ENCODE measurements at regions not wholly inside any gene's neighbourhood (a gene's known extent, or its start where the extent isn't known, plus 50 kb on each side); places are given as distances from the start of the nearest gene placed in this dataset.

DNA sequence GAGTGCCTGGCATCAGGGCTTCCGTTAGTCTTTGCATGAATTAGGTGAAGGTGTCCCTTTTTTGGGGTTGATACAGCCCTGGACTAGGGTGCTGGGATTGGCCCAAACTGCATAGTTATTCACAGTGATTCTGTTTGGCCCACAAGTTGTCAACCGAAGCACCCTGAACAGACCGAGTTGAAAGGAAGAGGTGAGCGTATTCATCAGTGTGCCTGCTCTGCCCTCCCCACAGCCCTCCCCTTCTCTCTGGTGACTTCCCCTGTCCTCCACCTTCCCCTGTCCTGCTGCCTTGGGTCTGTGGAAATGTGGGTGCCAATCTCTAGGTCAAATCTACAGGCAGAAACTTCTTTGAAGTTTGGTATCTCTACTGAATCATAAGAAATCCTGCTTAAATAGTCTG, 330.5 kb downstream of the DYSF start:
- 89 to 92% methylated on average over 4 of the region's 4 CpGs for WGBS, 2 donors
- TF ChIP-seq POLR2A (IDR thresholded peaks at IDR 0.05): no peak
- TF ChIP-seq, protein P1, sequence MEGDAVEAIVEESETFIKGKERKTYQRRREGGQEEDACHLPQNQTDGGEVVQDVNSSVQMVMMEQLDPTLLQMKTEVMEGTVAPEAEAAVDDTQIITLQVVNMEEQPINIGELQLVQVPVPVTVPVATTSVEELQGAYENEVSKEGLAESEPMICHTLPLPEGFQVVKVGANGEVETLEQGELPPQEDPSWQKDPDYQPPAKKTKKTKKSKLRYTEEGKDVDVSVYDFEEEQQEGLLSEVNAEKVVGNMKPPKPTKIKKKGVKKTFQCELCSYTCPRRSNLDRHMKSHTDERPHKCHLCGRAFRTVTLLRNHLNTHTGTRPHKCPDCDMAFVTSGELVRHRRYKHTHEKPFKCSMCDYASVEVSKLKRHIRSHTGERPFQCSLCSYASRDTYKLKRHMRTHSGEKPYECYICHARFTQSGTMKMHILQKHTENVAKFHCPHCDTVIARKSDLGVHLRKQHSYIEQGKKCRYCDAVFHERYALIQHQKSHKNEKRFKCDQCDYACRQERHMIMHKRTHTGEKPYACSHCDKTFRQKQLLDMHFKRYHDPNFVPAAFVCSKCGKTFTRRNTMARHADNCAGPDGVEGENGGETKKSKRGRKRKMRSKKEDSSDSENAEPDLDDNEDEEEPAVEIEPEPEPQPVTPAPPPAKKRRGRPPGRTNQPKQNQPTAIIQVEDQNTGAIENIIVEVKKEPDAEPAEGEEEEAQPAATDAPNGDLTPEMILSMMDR (IDR thresholded peaks at IDR 0.05): no peak
- intact Hi-C loops (cut with DNase I; ENCODE audit: low total_unique reads): no loop called here
- H3K4me3 ChIP-seq (ENCODE audit: low read depth, poor library complexity, severe bottlenecking): no peak overlapping the region
- DNase-seq (ENCODE audit: low spot score in 2 of 2): peak; percentile 10 to 46

DNA sequence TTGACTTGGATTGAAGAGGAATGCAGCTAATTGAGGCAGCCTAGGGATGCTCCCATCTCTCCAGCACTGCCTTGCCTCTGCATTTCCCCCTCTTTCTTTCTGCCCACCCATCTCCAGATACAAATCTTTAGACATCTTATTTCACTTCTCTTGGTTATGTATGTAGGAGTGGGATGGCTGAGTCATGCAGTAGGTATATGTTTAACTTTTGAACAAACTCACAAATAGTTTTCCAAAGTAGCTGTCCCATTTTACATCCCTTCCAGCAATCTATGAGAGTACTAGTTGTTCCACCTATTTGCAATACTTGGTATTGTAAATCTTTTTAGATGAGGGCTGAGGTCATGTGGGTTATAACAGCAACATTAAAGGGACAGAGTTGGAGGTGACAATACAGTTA, 329.9 kb downstream of the DYSF start:
- no peak for TF ChIP-seq POLR2A (IDR thresholded peaks at IDR 0.05)
- TF ChIP-seq, protein P1 (IDR thresholded peaks at IDR 0.05): no peak
- DNase-seq (ENCODE audit: low spot score in 2 of 2): no peak
- H3K4me3 ChIP-seq (ENCODE audit: low read depth, poor library complexity, severe bottlenecking): no peak overlapping the region
- intact Hi-C loops (cut with DNase I; ENCODE audit: low total_unique reads): no loop called here

DNA sequence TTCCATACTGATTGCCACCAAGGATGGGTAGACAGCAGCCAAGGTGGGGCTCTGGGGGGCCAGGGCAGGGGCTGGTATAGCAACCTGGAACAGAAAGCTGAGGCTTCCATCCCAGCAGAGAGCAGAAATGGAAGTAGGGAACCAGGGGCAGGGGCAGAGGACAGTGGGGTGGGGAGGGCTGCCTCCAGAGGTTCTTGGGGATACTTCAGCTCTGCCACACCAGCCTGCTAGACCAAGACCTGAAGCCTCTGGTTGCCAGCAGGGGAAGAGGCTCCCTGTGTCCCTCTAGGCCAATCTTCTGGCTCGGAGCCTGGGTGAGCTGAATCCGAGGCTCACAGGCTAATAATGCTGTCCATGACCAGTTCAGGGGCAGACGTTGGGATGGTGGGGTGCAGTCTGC, 329.0 kb downstream of the DYSF start:
- WGBS, 2 donors: 75 to 100% methylated on average over 1 to 3 of the region's 3 CpGs
- TF ChIP-seq POLR2A (IDR thresholded peaks at IDR 0.05): no peak
- TF ChIP-seq, protein P1 (IDR thresholded peaks at IDR 0.05): no peak
- peak in 1 of 2 donors; percentile 52 for DNase-seq (ENCODE audit: low spot score in 2 of 2)
- no peak overlapping the region for H3K4me3 ChIP-seq (ENCODE audit: low read depth, poor library complexity, severe bottlenecking)
- intact Hi-C loops (cut with DNase I; ENCODE audit: low total_unique reads): no loop called here

DNA sequence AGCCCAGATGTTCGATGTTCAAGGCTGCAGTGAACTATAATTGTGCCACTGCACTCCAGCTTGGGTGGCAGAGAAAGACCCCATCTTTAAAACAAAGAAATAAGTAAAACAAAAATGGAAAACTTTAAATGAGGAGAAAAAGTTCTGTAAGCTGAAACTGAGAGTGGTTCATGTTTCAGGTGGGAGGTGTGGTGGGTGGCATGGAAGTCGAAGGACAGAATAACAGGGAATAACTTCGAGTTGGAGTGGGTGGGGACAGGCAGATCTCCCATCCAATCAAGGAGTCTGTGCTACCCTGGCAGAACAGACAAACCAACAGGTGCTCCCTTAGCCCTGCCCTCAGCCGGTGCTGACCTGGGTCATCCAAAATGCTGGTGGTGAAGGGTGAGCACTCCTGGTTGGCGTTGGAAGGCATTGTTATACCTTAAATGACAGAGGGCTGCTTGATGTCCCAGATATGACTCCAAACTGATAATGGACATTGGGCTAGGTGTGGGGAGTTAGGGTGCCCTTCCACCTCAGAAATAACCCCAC, 328.4 kb downstream of the DYSF start:
- 86 to 87% methylated on average over 5 of the region's 5 CpGs for WGBS, 2 donors
- H3K4me3 ChIP-seq (ENCODE audit: low read depth, poor library complexity, severe bottlenecking): no peak overlapping the region
- no peak for TF ChIP-seq POLR2A (IDR thresholded peaks at IDR 0.05)
- TF ChIP-seq, protein P1 (IDR thresholded peaks at IDR 0.05): no peak
- peak in 1 of 2 donors; percentile 46 for DNase-seq (ENCODE audit: low spot score in 2 of 2)
- intact Hi-C loops (cut with DNase I; ENCODE audit: low total_unique reads): no loop called here

DNA sequence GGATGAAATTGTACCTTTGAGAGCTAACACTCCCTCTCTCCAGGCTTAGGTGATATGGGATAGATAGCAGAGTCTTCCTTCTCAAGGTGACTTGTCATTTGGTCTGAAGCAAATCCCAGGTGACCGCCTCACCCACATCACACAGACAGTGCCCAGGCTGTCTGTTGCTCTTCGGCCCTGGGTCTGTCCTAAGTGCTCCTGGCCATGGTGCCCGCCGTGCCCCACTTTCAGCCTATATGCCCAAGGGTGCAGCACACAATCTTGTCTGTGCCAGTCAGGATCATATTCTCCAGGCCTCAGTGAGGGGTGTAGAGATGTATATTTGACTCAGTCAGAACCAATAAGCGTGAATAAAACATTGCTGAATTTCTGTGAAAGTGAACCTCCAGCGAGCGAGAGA, 326.8 kb downstream of the DYSF start:
- peak in 1 of 2 donors; percentile 62 for DNase-seq (ENCODE audit: low spot score in 2 of 2)
- H3K4me3 ChIP-seq (ENCODE audit: low read depth, poor library complexity, severe bottlenecking): no peak overlapping the region
- 92 to 95% methylated on average over 7 of the region's 7 CpGs for WGBS, 2 donors
- TF ChIP-seq POLR2A (IDR thresholded peaks at IDR 0.05): no peak
- TF ChIP-seq, protein P1 (IDR thresholded peaks at IDR 0.05): no peak
- intact Hi-C loops (cut with DNase I; ENCODE audit: low total_unique reads): no loop called here

DNA sequence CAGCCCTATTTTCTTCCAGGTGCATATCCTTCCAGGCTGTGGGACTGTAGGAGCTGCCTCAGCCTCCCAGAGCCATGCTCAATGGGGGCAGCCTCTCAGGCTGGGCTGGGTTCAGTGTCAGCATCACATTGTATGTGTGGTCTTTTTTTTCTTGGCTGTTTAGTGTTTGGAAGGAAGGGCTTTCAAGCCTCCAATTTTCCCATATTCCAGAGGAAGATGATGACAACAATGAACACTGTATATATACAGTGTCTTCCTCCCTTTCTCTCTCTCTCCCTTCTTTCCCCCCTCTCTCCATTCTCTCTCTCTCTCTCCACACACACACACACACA, 326.4 kb downstream of the DYSF start:
- TF ChIP-seq POLR2A (IDR thresholded peaks at IDR 0.05): no peak
- TF ChIP-seq, protein P1 (IDR thresholded peaks at IDR 0.05): no peak
- peak in 1 of 2 donors; percentile 52 for DNase-seq (ENCODE audit: low spot score in 2 of 2)
- no peak overlapping the region for H3K4me3 ChIP-seq (ENCODE audit: low read depth, poor library complexity, severe bottlenecking)
- intact Hi-C loops (cut with DNase I; ENCODE audit: low total_unique reads): no loop called here
